ENCODE measurements at regions not wholly inside any gene's neighbourhood (a gene's known extent, or its start where the extent isn't known, plus 50 kb on each side); places are given as distances from the start of the nearest gene placed in this dataset.

DNA sequence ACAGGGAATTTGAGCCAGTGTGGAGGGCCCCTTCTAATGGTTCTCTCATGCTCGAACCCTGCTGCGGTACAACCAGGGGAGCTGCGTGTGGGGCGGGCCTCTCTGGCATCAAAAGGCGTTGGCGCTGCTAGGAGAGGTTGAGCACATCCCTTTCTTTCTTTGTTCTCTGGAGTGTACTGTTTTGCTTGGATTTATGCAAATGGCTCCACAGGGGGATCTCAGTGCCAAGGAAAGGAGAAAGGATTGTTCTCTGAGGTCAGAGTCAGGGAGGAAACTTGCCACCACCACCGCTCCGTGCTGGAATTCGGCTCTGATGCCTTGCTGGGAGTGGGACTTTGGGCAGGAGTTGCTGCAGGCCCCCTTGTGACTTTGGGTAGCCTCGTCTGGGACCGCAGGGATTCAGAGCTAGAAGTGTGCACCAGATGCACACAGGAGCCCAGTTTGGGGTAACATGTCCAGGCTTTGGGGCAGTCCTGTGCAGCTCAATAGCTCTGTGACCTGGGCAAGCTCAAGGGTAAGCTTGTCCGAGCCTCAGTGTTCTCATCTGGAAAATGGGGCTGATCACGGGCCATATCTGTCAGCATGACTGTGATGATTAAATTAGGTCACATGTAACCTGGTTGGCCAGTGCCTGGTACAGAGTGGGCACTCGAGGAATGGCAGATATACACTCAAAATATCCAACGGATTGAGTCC lies 353.0 kb upstream of the EEF2KMT start:
- no peak overlapping the region for H3K9ac ChIP-seq (ENCODE audit: low read depth in 1 of 3, low read length in 3 of 3)
- H3K4me1 ChIP-seq (ENCODE audit: control insufficient read depth in 3 of 3, insufficient read depth in 3 of 3, low read length in 3 of 3): no peaks in the 10 kb centered on the region
- no peaks in the 10 kb centered on the region for H3K36me3 ChIP-seq (ENCODE audit: control insufficient read depth in 3 of 3, insufficient read depth in 3 of 3, low read length in 3 of 3)
- H3K27ac ChIP-seq (ENCODE audit: low read depth, low read length): no peak overlapping the region
- H3K9me3 ChIP-seq (ENCODE audit: control insufficient read depth in 3 of 3, low read length in 3 of 3): peaks cover 0 to 4% (median 0%) of the 10 kb centered on the region in 3 donors
- no peak overlapping the region for H3K4me3 ChIP-seq (ENCODE audit: low read length in 3 of 3)
- no peaks in the 10 kb centered on the region for H3K27me3 ChIP-seq (ENCODE audit: control insufficient read depth in 3 of 3, insufficient read depth in 3 of 3, low read length in 3 of 3)

DNA sequence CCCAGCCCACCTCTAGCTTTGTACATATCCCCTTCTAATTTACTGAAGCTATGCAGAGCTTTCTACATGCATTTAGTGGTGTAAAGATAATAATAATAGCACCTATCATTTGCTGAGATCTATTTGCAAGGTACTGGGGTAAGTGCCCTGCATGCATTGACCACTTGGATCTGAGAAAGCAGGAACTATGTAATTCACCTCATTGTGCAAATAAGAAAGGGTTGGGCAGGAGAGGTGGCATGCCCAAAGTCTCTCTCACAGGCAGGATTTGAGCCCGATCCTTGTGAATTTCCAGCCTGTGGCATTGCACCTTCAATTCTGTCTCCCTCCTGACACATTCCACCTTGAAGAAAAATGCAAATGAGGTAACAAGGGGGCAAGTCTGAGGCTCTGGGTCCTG lies 352.3 kb upstream of the EEF2KMT start:
- Histone ChIP-seq H3K4me3 (ENCODE audit: low read length in 3 of 3) (no peak overlapping the region), H3K27ac (ENCODE audit: low read depth, low read length) (no peak overlapping the region), H3K27me3 (ENCODE audit: control insufficient read depth in 3 of 3, insufficient read depth in 3 of 3, low read length in 3 of 3) (no peaks in the 10 kb centered on the region)

DNA sequence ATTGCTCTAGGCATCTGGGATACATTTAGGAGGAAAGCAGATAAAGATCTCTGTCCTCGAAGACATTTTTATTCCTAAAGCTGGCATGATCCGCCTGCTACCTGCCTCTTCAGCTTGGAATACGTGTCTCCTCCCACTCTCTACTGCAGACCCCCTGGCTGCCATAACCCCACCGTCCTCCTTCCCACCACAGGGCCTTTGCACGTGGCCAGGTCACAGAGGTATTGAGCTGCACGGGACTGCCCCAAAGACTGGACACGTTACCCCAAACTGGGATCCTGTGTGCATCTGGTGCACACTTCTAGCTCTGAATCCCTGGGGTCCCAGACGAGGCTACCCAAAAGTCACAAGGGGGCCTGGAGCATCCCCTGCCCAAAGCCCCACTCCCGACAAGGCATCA lies 351.2 kb upstream of the EEF2KMT start:
- Histone ChIP-seq H3K4me3 (ENCODE audit: low read length in 3 of 3) (no peak overlapping the region), H3K4me1 (ENCODE audit: control insufficient read depth in 3 of 3, insufficient read depth in 3 of 3, low read length in 3 of 3) (no peaks in the 10 kb centered on the region), H3K27ac (ENCODE audit: low read depth, low read length) (no peak overlapping the region), H3K9me3 (ENCODE audit: control insufficient read depth in 3 of 3, low read length in 3 of 3) (peaks cover 0 to 7% (median 0%) of the 10 kb centered on the region in 3 donors), H3K36me3 (ENCODE audit: control insufficient read depth in 3 of 3, insufficient read depth in 3 of 3, low read length in 3 of 3) (no peaks in the 10 kb centered on the region), H3K9ac (ENCODE audit: low read depth in 1 of 3, low read length in 3 of 3) (no peak overlapping the region), H3K27me3 (ENCODE audit: control insufficient read depth in 3 of 3, insufficient read depth in 3 of 3, low read length in 3 of 3) (no peaks in the 10 kb centered on the region)

More for the DNA sequence above, 352.3 kb upstream of the EEF2KMT start:
- Histone ChIP-seq H3K9me3 (ENCODE audit: control insufficient read depth in 3 of 3, low read length in 3 of 3) (peaks cover 0 to 4% (median 0%) of the 10 kb centered on the region in 3 donors), H3K4me1 (ENCODE audit: control insufficient read depth in 3 of 3, insufficient read depth in 3 of 3, low read length in 3 of 3) (no peaks in the 10 kb centered on the region), H3K36me3 (ENCODE audit: control insufficient read depth in 3 of 3, insufficient read depth in 3 of 3, low read length in 3 of 3) (no peaks in the 10 kb centered on the region), H3K9ac (ENCODE audit: low read depth in 1 of 3, low read length in 3 of 3) (no peak overlapping the region)

DNA sequence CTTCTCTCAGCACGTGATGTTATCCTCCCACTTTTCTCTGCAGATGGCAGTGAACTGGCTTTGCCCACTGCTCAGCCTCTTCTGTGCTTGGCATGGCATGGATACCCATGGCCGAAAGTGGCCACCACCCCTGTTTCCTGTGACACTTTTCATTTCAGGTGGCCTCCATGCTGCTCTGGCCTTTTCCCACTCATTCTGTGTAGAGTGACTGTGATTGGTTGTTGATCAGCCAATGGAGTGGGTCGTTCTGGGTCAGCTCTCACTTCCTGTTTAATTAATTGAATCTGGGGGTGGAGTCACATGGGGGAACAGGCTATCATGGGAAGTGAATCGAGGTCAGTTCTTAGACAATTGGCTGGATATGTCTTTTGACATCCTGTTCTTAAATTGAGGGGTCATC lies 350.1 kb upstream of the EEF2KMT start:
- no peak overlapping the region for H3K27ac ChIP-seq (ENCODE audit: low read depth, low read length)
- H3K4me1 ChIP-seq (ENCODE audit: control insufficient read depth in 3 of 3, insufficient read depth in 3 of 3, low read length in 3 of 3): no peaks in the 10 kb centered on the region
- H3K4me3 ChIP-seq (ENCODE audit: low read length in 3 of 3): no peak overlapping the region
- no peaks in the 10 kb centered on the region for H3K36me3 ChIP-seq (ENCODE audit: control insufficient read depth in 3 of 3, insufficient read depth in 3 of 3, low read length in 3 of 3)
- H3K9me3 ChIP-seq (ENCODE audit: control insufficient read depth in 3 of 3, low read length in 3 of 3): peaks cover 0 to 4% (median 0%) of the 10 kb centered on the region in 3 donors
- H3K9ac ChIP-seq (ENCODE audit: low read depth in 1 of 3, low read length in 3 of 3): no peak overlapping the region
- no peaks in the 10 kb centered on the region for H3K27me3 ChIP-seq (ENCODE audit: control insufficient read depth in 3 of 3, insufficient read depth in 3 of 3, low read length in 3 of 3)

DNA sequence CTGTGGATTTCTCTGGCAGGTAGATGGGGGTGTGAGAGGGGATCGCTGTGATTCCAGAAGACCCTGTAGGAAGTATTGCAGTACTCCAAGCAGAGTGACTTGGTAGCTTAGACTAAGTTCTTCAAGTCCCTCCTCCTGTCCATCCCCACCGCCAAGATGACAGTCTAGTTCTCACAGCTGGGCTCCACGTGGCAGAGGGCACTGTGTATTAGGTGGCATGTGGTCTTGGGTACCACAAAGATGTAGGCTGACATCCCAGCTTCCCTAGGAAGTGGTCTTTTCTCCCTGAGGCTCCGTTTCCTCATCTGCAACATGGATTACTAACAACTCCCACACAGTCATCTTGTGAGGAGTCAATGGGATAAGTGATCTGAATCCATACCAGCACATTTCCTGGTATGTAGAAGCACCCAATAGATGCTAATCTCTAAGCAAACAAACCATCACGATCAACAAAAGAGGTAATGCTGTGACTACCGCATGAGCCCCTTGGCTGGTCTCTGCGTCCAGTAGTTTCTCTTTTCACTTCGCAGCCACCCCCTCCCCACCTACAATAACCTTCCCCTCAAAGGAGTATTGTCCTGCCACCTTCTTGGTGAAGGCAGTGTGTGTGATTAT lies 349.1 kb upstream of the EEF2KMT start:
- H3K9me3 ChIP-seq (ENCODE audit: control insufficient read depth in 3 of 3, low read length in 3 of 3): peaks cover 0 to 4% (median 0%) of the 10 kb centered on the region in 3 donors
- no peaks in the 10 kb centered on the region for H3K4me1 ChIP-seq (ENCODE audit: control insufficient read depth in 3 of 3, insufficient read depth in 3 of 3, low read length in 3 of 3)
- no peaks in the 10 kb centered on the region for H3K27me3 ChIP-seq (ENCODE audit: control insufficient read depth in 3 of 3, insufficient read depth in 3 of 3, low read length in 3 of 3)
- H3K27ac ChIP-seq (ENCODE audit: low read depth, low read length): no peak overlapping the region
- no peak overlapping the region for H3K4me3 ChIP-seq (ENCODE audit: low read length in 3 of 3)
- H3K9ac ChIP-seq (ENCODE audit: low read depth in 1 of 3, low read length in 3 of 3): no peak overlapping the region
- no peaks in the 10 kb centered on the region for H3K36me3 ChIP-seq (ENCODE audit: control insufficient read depth in 3 of 3, insufficient read depth in 3 of 3, low read length in 3 of 3)

DNA sequence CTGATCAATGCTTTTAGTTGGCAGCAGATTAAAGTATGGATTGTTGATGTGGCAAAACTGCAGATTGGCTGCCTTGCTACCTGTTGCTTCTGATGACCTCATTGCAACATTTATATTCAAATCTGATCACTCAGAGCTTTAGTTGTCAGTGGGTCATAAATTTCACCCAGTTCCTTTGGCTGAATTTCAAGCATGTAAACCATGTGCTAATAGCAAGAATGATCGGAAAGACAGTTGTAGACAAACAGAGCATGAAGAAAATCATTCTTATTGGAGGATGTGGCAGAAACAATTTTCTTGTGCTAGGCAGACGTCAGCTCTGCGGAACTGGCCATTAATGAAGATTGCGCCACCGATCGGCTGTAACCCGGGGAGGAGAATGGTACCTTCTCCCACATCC lies 346.6 kb upstream of the EEF2KMT start:
- Histone ChIP-seq H3K36me3 (ENCODE audit: control insufficient read depth in 3 of 3, insufficient read depth in 3 of 3, low read length in 3 of 3) (no peaks in the 10 kb centered on the region), H3K4me1 (ENCODE audit: control insufficient read depth in 3 of 3, insufficient read depth in 3 of 3, low read length in 3 of 3) (no peaks in the 10 kb centered on the region), H3K27ac (ENCODE audit: low read depth, low read length) (no peak overlapping the region), H3K4me3 (ENCODE audit: low read length in 3 of 3) (no peak overlapping the region), H3K9me3 (ENCODE audit: control insufficient read depth in 3 of 3, low read length in 3 of 3) (peaks cover 0 to 4% (median 0%) of the 10 kb centered on the region in 3 donors), H3K27me3 (ENCODE audit: control insufficient read depth in 3 of 3, insufficient read depth in 3 of 3, low read length in 3 of 3) (no peaks in the 10 kb centered on the region), H3K9ac (ENCODE audit: low read depth in 1 of 3, low read length in 3 of 3) (no peak overlapping the region)

DNA sequence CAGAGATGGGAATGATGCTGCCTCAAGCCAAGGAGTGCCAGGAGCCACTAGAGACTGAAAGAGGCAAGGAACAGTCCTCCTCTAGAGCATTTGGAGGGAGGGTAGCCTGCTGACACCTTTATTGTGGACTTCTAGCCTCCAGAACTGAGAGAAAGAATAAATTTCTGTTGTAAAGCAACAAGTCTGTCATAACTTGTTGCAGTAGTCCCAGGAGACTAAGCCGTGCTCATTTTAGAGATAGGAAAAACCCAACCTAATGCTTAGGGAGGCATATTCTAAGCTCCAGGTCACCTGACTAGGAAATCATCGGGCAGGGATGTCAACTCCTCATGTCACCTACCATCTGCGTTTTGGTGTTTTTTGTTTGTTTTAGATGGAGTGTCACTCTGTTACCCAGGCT lies 345.4 kb upstream of the EEF2KMT start:
- H3K36me3 ChIP-seq (ENCODE audit: control insufficient read depth in 3 of 3, insufficient read depth in 3 of 3, low read length in 3 of 3): no peaks in the 10 kb centered on the region
- no peaks in the 10 kb centered on the region for H3K4me1 ChIP-seq (ENCODE audit: control insufficient read depth in 3 of 3, insufficient read depth in 3 of 3, low read length in 3 of 3)
- H3K9me3 ChIP-seq (ENCODE audit: control insufficient read depth in 3 of 3, low read length in 3 of 3): peaks cover 0 to 4% (median 0%) of the 10 kb centered on the region in 3 donors
- H3K9ac ChIP-seq (ENCODE audit: low read depth in 1 of 3, low read length in 3 of 3): no peak overlapping the region
- H3K27ac ChIP-seq (ENCODE audit: low read depth, low read length): no peak overlapping the region
- H3K4me3 ChIP-seq (ENCODE audit: low read length in 3 of 3): no peak overlapping the region
- H3K27me3 ChIP-seq (ENCODE audit: control insufficient read depth in 3 of 3, insufficient read depth in 3 of 3, low read length in 3 of 3): no peaks in the 10 kb centered on the region

DNA sequence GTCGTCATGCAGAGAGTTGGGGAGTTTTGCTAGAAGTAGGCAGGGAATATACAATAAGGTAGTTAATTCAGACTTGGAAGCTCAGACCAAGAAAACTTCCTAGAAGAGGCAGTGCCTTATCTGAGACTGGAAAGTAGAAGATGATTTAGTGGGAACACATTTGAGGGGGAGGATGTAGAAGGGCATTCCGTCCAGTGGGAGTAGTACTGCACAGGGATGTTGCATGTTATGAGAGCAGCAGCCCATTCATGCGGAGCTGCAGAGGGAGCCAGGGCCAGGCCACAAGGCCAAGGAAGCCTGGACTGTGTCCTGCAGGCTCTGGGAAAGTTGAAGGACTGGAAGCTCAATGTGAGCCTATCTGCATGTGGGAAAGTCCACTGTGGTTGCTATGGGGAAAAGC lies 344.5 kb upstream of the EEF2KMT start:
- no peaks in the 10 kb centered on the region for H3K27me3 ChIP-seq (ENCODE audit: control insufficient read depth in 3 of 3, insufficient read depth in 3 of 3, low read length in 3 of 3)
- peaks cover 0 to 4% (median 0%) of the 10 kb centered on the region in 3 donors for H3K9me3 ChIP-seq (ENCODE audit: control insufficient read depth in 3 of 3, low read length in 3 of 3)
- H3K36me3 ChIP-seq (ENCODE audit: control insufficient read depth in 3 of 3, insufficient read depth in 3 of 3, low read length in 3 of 3): no peaks in the 10 kb centered on the region
- H3K4me3 ChIP-seq (ENCODE audit: low read length in 3 of 3): no peak overlapping the region
- no peaks in the 10 kb centered on the region for H3K4me1 ChIP-seq (ENCODE audit: control insufficient read depth in 3 of 3, insufficient read depth in 3 of 3, low read length in 3 of 3)
- H3K9ac ChIP-seq (ENCODE audit: low read depth in 1 of 3, low read length in 3 of 3): no peak overlapping the region
- no peak overlapping the region for H3K27ac ChIP-seq (ENCODE audit: low read depth, low read length)

DNA sequence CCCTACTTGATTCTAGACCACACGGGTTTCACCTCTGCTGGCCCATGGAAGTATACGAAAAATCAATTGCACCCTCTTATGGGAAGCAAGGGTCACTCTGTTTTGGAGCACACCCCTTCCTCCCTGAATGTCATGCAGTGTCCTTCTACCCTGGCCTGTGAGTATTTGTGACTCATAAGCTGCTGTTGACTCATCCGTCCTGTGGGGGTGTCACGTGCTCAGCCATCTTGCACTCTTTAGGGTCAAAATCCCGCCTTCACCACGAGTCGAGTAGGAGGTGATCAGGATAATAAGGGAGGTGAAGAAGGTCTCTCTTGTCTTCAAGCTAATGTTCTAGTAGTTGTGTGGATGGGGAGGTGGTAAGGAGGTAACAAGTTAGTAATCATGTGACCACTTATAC lies 341.0 kb upstream of the EEF2KMT start:
- Histone ChIP-seq H3K36me3 (ENCODE audit: control insufficient read depth in 3 of 3, insufficient read depth in 3 of 3, low read length in 3 of 3) (no peaks in the 10 kb centered on the region), H3K9ac (ENCODE audit: low read depth in 1 of 3, low read length in 3 of 3) (no peak overlapping the region), H3K4me3 (ENCODE audit: low read length in 3 of 3) (no peak overlapping the region), H3K27me3 (ENCODE audit: control insufficient read depth in 3 of 3, insufficient read depth in 3 of 3, low read length in 3 of 3) (no peaks in the 10 kb centered on the region), H3K4me1 (ENCODE audit: control insufficient read depth in 3 of 3, insufficient read depth in 3 of 3, low read length in 3 of 3) (no peaks in the 10 kb centered on the region), H3K27ac (ENCODE audit: low read depth, low read length) (no peak overlapping the region), H3K9me3 (ENCODE audit: control insufficient read depth in 3 of 3, low read length in 3 of 3) (no peaks in the 10 kb centered on the region)

DNA sequence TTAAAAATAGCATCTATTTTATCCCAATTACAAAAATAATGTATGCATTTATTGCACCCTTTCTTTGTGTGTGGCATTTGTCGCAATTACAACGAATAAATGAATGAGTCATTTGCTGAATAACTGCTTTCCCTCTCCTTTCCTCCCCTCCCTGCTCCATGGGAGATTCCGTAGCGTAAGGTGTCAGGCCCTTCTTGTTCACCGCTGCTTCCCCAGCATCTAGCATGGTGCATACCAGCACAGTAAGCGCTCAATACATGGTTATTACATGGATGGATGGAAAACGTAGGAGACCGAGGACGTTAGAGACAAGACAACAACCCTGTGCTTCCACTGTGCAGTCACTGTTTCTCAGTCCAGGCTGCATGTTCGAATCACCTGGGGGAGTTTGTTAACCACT lies 336.0 kb upstream of the EEF2KMT start:
- H3K36me3 ChIP-seq (ENCODE audit: control insufficient read depth in 3 of 3, insufficient read depth in 3 of 3, low read length in 3 of 3): no peaks in the 10 kb centered on the region
- H3K9ac ChIP-seq (ENCODE audit: low read depth in 1 of 3, low read length in 3 of 3): no peak overlapping the region
- no peaks in the 10 kb centered on the region for H3K4me1 ChIP-seq (ENCODE audit: control insufficient read depth in 3 of 3, insufficient read depth in 3 of 3, low read length in 3 of 3)
- H3K27me3 ChIP-seq (ENCODE audit: control insufficient read depth in 3 of 3, insufficient read depth in 3 of 3, low read length in 3 of 3): peaks cover 0 to 2% (median 0%) of the 10 kb centered on the region in 3 donors
- H3K27ac ChIP-seq (ENCODE audit: low read depth, low read length): no peak overlapping the region
- H3K9me3 ChIP-seq (ENCODE audit: control insufficient read depth in 3 of 3, low read length in 3 of 3): no peaks in the 10 kb centered on the region
- H3K4me3 ChIP-seq (ENCODE audit: low read length in 3 of 3): no peak overlapping the region
